NCI-H774 (cell line): ENCODE measurements at regions not wholly inside any gene's neighbourhood (a gene's known extent, or its start where the extent isn't known, plus 50 kb on each side); places are given as distances from the start of the nearest gene placed in this dataset.
"Not testable (repeated sequence)": the region's sequence is repeated elsewhere in the genome, so short reads cannot be mapped to it uniquely, and the experiment has no call there.

Experiments
- DNase-seq: peaks from one replicate; lab custom pipeline; 2025; lab: John Stamatoyannopoulos, UW

GRCh38 chr5:124620743-124621142 lies 125.7 kb downstream of the ZNF608 start:
- DNase-seq = no peak

- DNase-seq = no peak
Measured at GRCh38 chr5:124619121-124619520, 127.3 kb downstream of the ZNF608 start.

GRCh38 chr5:124617787-124618186 lies 128.7 kb downstream of the ZNF608 start:
- DNase-seq = no peak

GRCh38 chr5:124614836-124615385 lies 131.5 kb downstream of the ZNF608 start:
- no peak for DNase-seq

GRCh38 chr5:124614105-124614504 lies 132.3 kb downstream of the ZNF608 start:
- no peak for DNase-seq

GRCh38 chr5:124613273-124613953 lies 133.0 kb downstream of the ZNF608 start:
- DNase-seq = no peak

- no peak for DNase-seq
Measured at GRCh38 chr5:124612023-124612422, 134.4 kb downstream of the ZNF608 start.

- not testable (repeated sequence) for DNase-seq
Measured at GRCh38 chr5:124611262-124611661, 135.2 kb downstream of the ZNF608 start.

GRCh38 chr5:124609685-124610084 lies 136.8 kb downstream of the ZNF608 start:
- not testable (repeated sequence) for DNase-seq

- DNase-seq = no peak
Measured at GRCh38 chr5:124606543-124606942, 139.9 kb downstream of the ZNF608 start.

GRCh38 chr5:124606093-124606492 lies 140.3 kb downstream of the ZNF608 start:
- DNase-seq = no peak

- peak; percentile 12 for DNase-seq
Measured at GRCh38 chr5:124605541-124605940, 140.9 kb downstream of the ZNF608 start.

- no peak for DNase-seq
Measured at GRCh38 chr5:124604419-124604818, 142.0 kb downstream of the ZNF608 start.

GRCh38 chr5:124602925-124603650 lies 143.4 kb downstream of the ZNF608 start:
- no peak for DNase-seq

GRCh38 chr5:124599028-124599973 lies 147.1 kb downstream of the ZNF608 start:
- peak; percentile 76 for DNase-seq

- no peak for DNase-seq
Measured at GRCh38 chr5:124596595-124597421, 149.6 kb downstream of the ZNF608 start.

GRCh38 chr5:124593952-124594351 lies 152.5 kb downstream of the ZNF608 start:
- DNase-seq = no peak

GRCh38 chr5:124592891-124593290 lies 153.5 kb downstream of the ZNF608 start:
- DNase-seq = no peak

GRCh38 chr5:124591583-124591982 lies 154.9 kb downstream of the ZNF608 start:
- DNase-seq = no peak

- no peak for DNase-seq
Measured at GRCh38 chr5:124590686-124591085, 155.8 kb downstream of the ZNF608 start.

- DNase-seq = no peak
Measured at GRCh38 chr5:124587280-124587679, 159.2 kb downstream of the ZNF608 start.
